Ishikawa (cell line): ENCODE measurements at regions not wholly inside any gene's neighbourhood (a gene's known extent, or its start where the extent isn't known, plus 50 kb on each side); places are given as distances from the start of the nearest gene placed in this dataset.

Experiments used
- CEBPB ChIP-seq: IDR thresholded peaks from 2 replicates; pipeline ENCODE4 v1.6.1; 2012
- CREB1 ChIP-seq: IDR thresholded peaks from 2 replicates; pipeline ENCODE4 v1.6.1; 2012; ENCODE audit warnings: low read depth
- EGR1 ChIP-seq: IDR thresholded peaks from 2 replicates; pipeline ENCODE4 v1.6.1; 2012
- EP300 ChIP-seq: IDR thresholded peaks from 2 replicates; pipeline ENCODE4 v1.6.1; 2012; ENCODE audit warnings: borderline replicate concordance
- FOXM1 ChIP-seq: IDR thresholded peaks from 2 replicates; pipeline ENCODE4 v1.6.1; 2012; ENCODE audit warnings: low read depth, borderline replicate concordance
- MAX ChIP-seq: IDR thresholded peaks from 2 replicates; pipeline ENCODE4 v1.6.1; 2012
- NFIC ChIP-seq: IDR thresholded peaks from 2 replicates; pipeline ENCODE4 v1.6.1; 2012
- RAD21 ChIP-seq: IDR thresholded peaks from 2 replicates; pipeline ENCODE4 v1.6.1; 2012; ENCODE audit warnings: low read depth
- REST ChIP-seq: IDR thresholded peaks from 2 replicates; pipeline ENCODE4 v1.6.1; 2012; ENCODE audit warnings: low read depth, mild to moderate bottlenecking
- TAF1 ChIP-seq: IDR thresholded peaks from 2 replicates; pipeline ENCODE4 v1.6.1; 2012; ENCODE audit warnings: low read depth, mild to moderate bottlenecking
- TCF12 ChIP-seq: IDR thresholded peaks from 2 replicates; pipeline ENCODE4 v1.6.1; 2012; ENCODE audit warnings: low read depth
- TEAD4 ChIP-seq: IDR thresholded peaks from 2 replicates; pipeline ENCODE4 v1.6.1; 2012
- USF1 ChIP-seq: IDR thresholded peaks from 2 replicates; pipeline ENCODE4 v1.6.1; 2012
- YY1 ChIP-seq: IDR thresholded peaks from 2 replicates; pipeline ENCODE4 v1.6.1; 2012; ENCODE audit warnings: low read depth
- ZBTB7A ChIP-seq: IDR thresholded peaks from 2 replicates; pipeline ENCODE4 v1.6.1; 2012; ENCODE audit warnings: low read depth

- TF ChIP-seq CREB1 (no peak), REST (no peak), ZBTB7A (no peak), TCF12 (no peak), FOXM1 (no peak), CEBPB (no peak), MAX (no peak), USF1 (no peak)
Observed at GRCh38 chr13:21846605-21847004, 175.7 kb downstream of the FGF9 start.

- TF ChIP-seq RAD21 (peak; percentile 47), TAF1 (no peak), YY1 (no peak), MAX (peak; percentile 58), EGR1 (no peak), FOXM1 (no peak)
Observed at GRCh38 chr13:21849323-21849722, 178.4 kb downstream of the FGF9 start.

- TF ChIP-seq CREB1: no peak
- TF ChIP-seq TEAD4: no peak
- no peak for TF ChIP-seq MAX
- TF ChIP-seq USF1: no peak
- TF ChIP-seq TCF12: no peak
- no peak for TF ChIP-seq FOXM1
- TF ChIP-seq EP300: no peak
- no peak for TF ChIP-seq EGR1
Observed at GRCh38 chr13:21850013-21851006, 179.4 kb downstream of the FGF9 start.

- TF ChIP-seq CREB1 (no peak), YY1 (no peak)
Observed at GRCh38 chr13:21852043-21852442, 181.2 kb downstream of the FGF9 start.

GRCh38 chr13:21853779-21854178 lies 182.9 kb downstream of the FGF9 start:
- TF ChIP-seq RAD21: no peak
- no peak for TF ChIP-seq NFIC
- TF ChIP-seq CREB1: no peak
- no peak for TF ChIP-seq MAX
- TF ChIP-seq TEAD4: no peak
- TF ChIP-seq REST: no peak
- no peak for TF ChIP-seq ZBTB7A
- no peak for TF ChIP-seq EP300
- no peak for TF ChIP-seq YY1

GRCh38 chr13:21868823-21869222 lies 197.9 kb downstream of the FGF9 start:
- TF ChIP-seq CEBPB: no peak
- TF ChIP-seq NFIC: no peak
- TF ChIP-seq CREB1: no peak
- TF ChIP-seq YY1: no peak
- no peak for TF ChIP-seq RAD21
- TF ChIP-seq FOXM1: no peak
- TF ChIP-seq TEAD4: no peak
- no peak for TF ChIP-seq USF1
- TF ChIP-seq EGR1: no peak
- TF ChIP-seq TAF1: no peak
- TF ChIP-seq REST: no peak
- no peak for TF ChIP-seq EP300
- no peak for TF ChIP-seq ZBTB7A
- no peak for TF ChIP-seq MAX
- TF ChIP-seq TCF12: no peak
